ENCODE measurements at regions not wholly inside any gene's neighbourhood (a gene's known extent, or its start where the extent isn't known, plus 50 kb on each side); places are given as distances from the start of the nearest gene placed in this dataset.

DNA sequence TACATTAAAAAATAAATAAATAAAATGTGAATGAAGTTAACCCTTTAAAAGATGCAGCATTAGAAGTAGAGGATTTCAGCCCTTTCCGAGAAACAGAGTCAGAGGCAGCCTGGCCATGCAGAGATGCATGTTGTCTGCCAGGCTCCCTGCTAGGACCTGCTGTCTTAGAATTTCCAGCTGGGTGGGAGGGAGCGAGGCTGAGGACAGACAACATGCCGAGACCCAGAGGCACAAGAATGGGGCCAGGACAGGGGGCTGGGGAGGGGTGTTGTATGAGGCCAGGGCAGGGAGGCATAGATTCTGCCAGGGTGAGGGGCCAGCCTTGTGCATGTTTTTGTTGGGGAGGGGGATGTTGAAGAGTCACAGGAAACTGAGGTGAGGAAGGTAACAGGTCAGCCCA is 68.6 kb upstream of the NEURL1B start:
- Histone ChIP-seq H3K36me3 (ENCODE audit: control insufficient read depth, insufficient read depth, low read length) (no peaks in the 10 kb centered on the region), H3K9me3 (ENCODE audit: control insufficient read depth, insufficient read depth, low read depth, low read length) (no peaks in the 10 kb centered on the region), H3K27me3 (ENCODE audit: control insufficient read depth, insufficient read depth, low read length) (no peaks in the 10 kb centered on the region), H3K27ac (ENCODE audit: low read length) (no peak overlapping the region), H3K4me3 (ENCODE audit: low read depth in 2 of 2, low read length in 2 of 2) (no peak overlapping the region), H3K4me1 (ENCODE audit: control insufficient read depth, insufficient read depth, low read length) (no peaks in the 10 kb centered on the region)
- BruUV-seq (replicated peaks) = no TSS peak
- intact Hi-C loops (cut with micrococcal nuclease; ENCODE audit: unreplicated experiment) = no loop called here
- TF ChIP-seq, protein P1, sequence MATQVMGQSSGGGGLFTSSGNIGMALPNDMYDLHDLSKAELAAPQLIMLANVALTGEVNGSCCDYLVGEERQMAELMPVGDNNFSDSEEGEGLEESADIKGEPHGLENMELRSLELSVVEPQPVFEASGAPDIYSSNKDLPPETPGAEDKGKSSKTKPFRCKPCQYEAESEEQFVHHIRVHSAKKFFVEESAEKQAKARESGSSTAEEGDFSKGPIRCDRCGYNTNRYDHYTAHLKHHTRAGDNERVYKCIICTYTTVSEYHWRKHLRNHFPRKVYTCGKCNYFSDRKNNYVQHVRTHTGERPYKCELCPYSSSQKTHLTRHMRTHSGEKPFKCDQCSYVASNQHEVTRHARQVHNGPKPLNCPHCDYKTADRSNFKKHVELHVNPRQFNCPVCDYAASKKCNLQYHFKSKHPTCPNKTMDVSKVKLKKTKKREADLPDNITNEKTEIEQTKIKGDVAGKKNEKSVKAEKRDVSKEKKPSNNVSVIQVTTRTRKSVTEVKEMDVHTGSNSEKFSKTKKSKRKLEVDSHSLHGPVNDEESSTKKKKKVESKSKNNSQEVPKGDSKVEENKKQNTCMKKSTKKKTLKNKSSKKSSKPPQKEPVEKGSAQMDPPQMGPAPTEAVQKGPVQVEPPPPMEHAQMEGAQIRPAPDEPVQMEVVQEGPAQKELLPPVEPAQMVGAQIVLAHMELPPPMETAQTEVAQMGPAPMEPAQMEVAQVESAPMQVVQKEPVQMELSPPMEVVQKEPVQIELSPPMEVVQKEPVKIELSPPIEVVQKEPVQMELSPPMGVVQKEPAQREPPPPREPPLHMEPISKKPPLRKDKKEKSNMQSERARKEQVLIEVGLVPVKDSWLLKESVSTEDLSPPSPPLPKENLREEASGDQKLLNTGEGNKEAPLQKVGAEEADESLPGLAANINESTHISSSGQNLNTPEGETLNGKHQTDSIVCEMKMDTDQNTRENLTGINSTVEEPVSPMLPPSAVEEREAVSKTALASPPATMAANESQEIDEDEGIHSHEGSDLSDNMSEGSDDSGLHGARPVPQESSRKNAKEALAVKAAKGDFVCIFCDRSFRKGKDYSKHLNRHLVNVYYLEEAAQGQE (IDR thresholded peaks at IDR 0.05; ENCODE audit: insufficient read depth in 1 of 2, low read depth in 2 of 2, low read length in 1 of 2) = no peak
- TF ChIP-seq POLR2AphosphoS5 (IDR thresholded peaks at IDR 0.05; ENCODE audit: low read depth, low read length) (no peak), SIN3A (IDR thresholded peaks at IDR 0.05; ENCODE audit: borderline replicate concordance, insufficient read depth, low read depth, low read length) (no peak), TCF7L2 (IDR thresholded peaks at IDR 0.05; ENCODE audit: low read depth, low read length) (no peak), CTCF (IDR thresholded peaks at IDR 0.05) (no peak)
- ChIA-PET CTCF (no interaction called here), POLR2A (no interaction called here)
- ATAC-seq (no peak), DNase-seq (ENCODE audit: low read depth, low spot score) (no peak)
- in situ Hi-C loops (cut with HindIII; ENCODE audit: low pct_unique_long_range_greater_than_20kb, low sequenced_read_pairs) = no loop called here

GRCh38 chr5:172571892-172572291 is 69.2 kb upstream of the NEURL1B start:
- TF ChIP-seq POLR2AphosphoS5 (IDR thresholded peaks at IDR 0.05; ENCODE audit: low read depth, low read length) (no peak), CTCF (IDR thresholded peaks at IDR 0.05) (no peak), TCF7L2 (IDR thresholded peaks at IDR 0.05; ENCODE audit: low read depth, low read length) (no peak), SIN3A (IDR thresholded peaks at IDR 0.05; ENCODE audit: borderline replicate concordance, insufficient read depth, low read depth, low read length) (no peak)
- TF ChIP-seq, protein P1 (IDR thresholded peaks at IDR 0.05; ENCODE audit: insufficient read depth in 1 of 2, low read depth in 2 of 2, low read length in 1 of 2) = no peak
- ATAC-seq (no peak), DNase-seq (ENCODE audit: low read depth, low spot score) (no peak)
- no peaks in the 10 kb centered on the region for H3K4me1 ChIP-seq (ENCODE audit: control insufficient read depth, insufficient read depth, low read length)
- no peaks in the 10 kb centered on the region for H3K9me3 ChIP-seq (ENCODE audit: control insufficient read depth, insufficient read depth, low read depth, low read length)
- H3K27ac ChIP-seq (ENCODE audit: low read length) = no peak overlapping the region
- in situ Hi-C loops (cut with HindIII; ENCODE audit: low pct_unique_long_range_greater_than_20kb, low sequenced_read_pairs) = no loop called here
- no TSS peak for BruUV-seq (replicated peaks)
- intact Hi-C loops (cut with micrococcal nuclease; ENCODE audit: unreplicated experiment) = no loop called here
- H3K27me3 ChIP-seq (ENCODE audit: control insufficient read depth, insufficient read depth, low read length) = no peaks in the 10 kb centered on the region
- ChIA-PET POLR2A (interaction anchor here (0.6 kb wide), 1 partner anchor 381 kb away, joined by 4 read pairs; no protein-coding TSS in a partner anchor), CTCF (no interaction called here)
- no peaks in the 10 kb centered on the region for H3K36me3 ChIP-seq (ENCODE audit: control insufficient read depth, insufficient read depth, low read length)
- H3K4me3 ChIP-seq (ENCODE audit: low read depth in 2 of 2, low read length in 2 of 2) = no peak overlapping the region

Measured in Panc1 (cell line).